AG10803 (cell line): ENCODE measurements at regions not wholly inside any gene's neighbourhood (a gene's known extent, or its start where the extent isn't known, plus 50 kb on each side); places are given as distances from the start of the nearest gene placed in this dataset.
"Not testable (repeated sequence)": the region's sequence is repeated elsewhere in the genome, so short reads cannot be mapped to it uniquely, and the experiment has no call there.

Experiments
- DNase-seq: peaks from one replicate; pipeline ENCODE4 v3.0.0; 2010; ENCODE audit warnings: low read depth
- H3K4me3 ChIP-seq: 2 replicates; pipeline ENCODE4 v1.5.1; 2011; ENCODE audit warnings: mild to moderate bottlenecking, low read length, control low read depth
- CTCF ChIP-seq: conservative IDR thresholded peaks from 2 replicates; pipeline ENCODE4 v1.5.1; 2011; ENCODE audit warnings: mild to moderate bottlenecking, low read length, control low read depth, inconsistent platforms

GRCh38 chr5:143979044-143979690 lies 167.2 kb downstream of the HMHB1 start:
- DNase-seq = no peak
- H3K4me3 ChIP-seq = no peak overlapping the region
- TF ChIP-seq CTCF = no peak

GRCh38 chr5:143980506-143980905 lies 168.5 kb downstream of the HMHB1 start:
- peak; percentile 32 for DNase-seq
- TF ChIP-seq CTCF = no peak

GRCh38 chr5:143982957-143983356 lies 171.0 kb downstream of the HMHB1 start:
- DNase-seq, H3K4me3 ChIP-seq: not testable (repeated sequence)

More at GRCh38 chr5:143980506-143980905, 168.5 kb downstream of the HMHB1 start:
- no peak overlapping the region for H3K4me3 ChIP-seq

- TF ChIP-seq CTCF = no peak
- no peak overlapping the region for H3K4me3 ChIP-seq
- DNase-seq = peak; percentile 92
These were observed 174.0 kb downstream of the HMHB1 start for GRCh38 chr5:143985832-143986515.

- TF ChIP-seq CTCF = no peak; the same call in 1 of the 2 replicates
- no peak overlapping the region for H3K4me3 ChIP-seq
- DNase-seq = peak; percentile 90
These were observed 174.7 kb downstream of the HMHB1 start for GRCh38 chr5:143986516-143987212.

- no peak for TF ChIP-seq CTCF
- no peak for DNase-seq
- no peak overlapping the region for H3K4me3 ChIP-seq
These were observed 175.3 kb downstream of the HMHB1 start for GRCh38 chr5:143987264-143987663.

- TF ChIP-seq CTCF = no peak
- no peak overlapping the region for H3K4me3 ChIP-seq
- DNase-seq = no peak
These were observed 176.0 kb downstream of the HMHB1 start for GRCh38 chr5:143987751-143988560.
